Fibroblast of skin of scalp (primary cell): ENCODE measurements at regions not wholly inside any gene's neighbourhood (a gene's known extent, or its start where the extent isn't known, plus 50 kb on each side); places are given as distances from the start of the nearest gene placed in this dataset.

Experiments
- DNase-seq: peaks from one replicate; pipeline ENCODE4 v3.0.0-alpha.2; 2013

GRCh38 chr9:90428517-90428916 lies 214.1 kb downstream of the DIRAS2 start:
- DNase-seq, result no peak

GRCh38 chr9:90432951-90433350 lies 209.7 kb downstream of the DIRAS2 start:
- DNase-seq, result peak; percentile 32

- peak; percentile 95 for DNase-seq
These were observed 209.2 kb downstream of the DIRAS2 start for GRCh38 chr9:90433398-90433941.

GRCh38 chr9:90441814-90442213 lies 200.8 kb downstream of the DIRAS2 start:
- no peak for DNase-seq

- no peak for DNase-seq
These were observed 199.9 kb downstream of the DIRAS2 start for GRCh38 chr9:90442723-90443122.

- no peak for DNase-seq
These were observed 197.9 kb downstream of the DIRAS2 start for GRCh38 chr9:90444609-90445204.

- DNase-seq, result no peak
These were observed 197.2 kb downstream of the DIRAS2 start for GRCh38 chr9:90445391-90445790.

- DNase-seq, result no peak
These were observed 196.2 kb downstream of the DIRAS2 start for GRCh38 chr9:90446200-90446948.

- DNase-seq, result no peak
These were observed 194.9 kb downstream of the DIRAS2 start for GRCh38 chr9:90447773-90448172.

- peak; percentile 27 for DNase-seq
These were observed 193.3 kb downstream of the DIRAS2 start for GRCh38 chr9:90449213-90449925.

- DNase-seq, result no peak
These were observed 190.8 kb downstream of the DIRAS2 start for GRCh38 chr9:90451804-90452203.

GRCh38 chr9:90455316-90455715 lies 187.3 kb downstream of the DIRAS2 start:
- no peak for DNase-seq

- DNase-seq, result peak; percentile 23
These were observed 185.0 kb downstream of the DIRAS2 start for GRCh38 chr9:90457386-90458190.

- DNase-seq, result no peak
These were observed 184.1 kb downstream of the DIRAS2 start for GRCh38 chr9:90458485-90458884.

- no peak for DNase-seq
These were observed 183.3 kb downstream of the DIRAS2 start for GRCh38 chr9:90459321-90459720.

- no peak for DNase-seq
These were observed 182.4 kb downstream of the DIRAS2 start for GRCh38 chr9:90460220-90460619.

- DNase-seq, result no peak
These were observed 177.6 kb downstream of the DIRAS2 start for GRCh38 chr9:90464978-90465377.

GRCh38 chr9:90466441-90466840 lies 176.2 kb downstream of the DIRAS2 start:
- no peak for DNase-seq

GRCh38 chr9:90469435-90469834 lies 173.2 kb downstream of the DIRAS2 start:
- DNase-seq, result no peak

GRCh38 chr9:90469865-90470387 lies 172.7 kb downstream of the DIRAS2 start:
- DNase-seq, result no peak

GRCh38 chr9:90476058-90476457 lies 166.6 kb downstream of the DIRAS2 start:
- no peak for DNase-seq

GRCh38 chr9:90477535-90477934 lies 165.1 kb downstream of the DIRAS2 start:
- DNase-seq, result no peak
